H9 (cell line): ENCODE measurements at regions not wholly inside any gene's neighbourhood (a gene's known extent, or its start where the extent isn't known, plus 50 kb on each side); places are given as distances from the start of the nearest gene placed in this dataset.

Experiments
- DNase-seq: peaks from one replicate; pipeline ENCODE4 v3.0.0-alpha.2; 2017
- H2AFZ ChIP-seq: one replicate; pipeline ENCODE4 v1.6.1; 2013; ENCODE audit warnings: mild to moderate bottlenecking, low read length, control low read depth, moderate library complexity
- H2AK5ac ChIP-seq: 2 replicates; pipeline ENCODE4 v1.6.1; 2013; ENCODE audit warnings: low read length, control low read depth, mixed read lengths; ENCODE audit not compliant: insufficient read length
- H2BK120ac ChIP-seq: one replicate; pipeline ENCODE4 v1.6.1; 2013; ENCODE audit warnings: low read depth, mild to moderate bottlenecking, low read length, control low read depth, inconsistent platforms; ENCODE audit not compliant: poor library complexity, severe bottlenecking
- H2BK12ac ChIP-seq: 2 replicates; pipeline ENCODE4 v1.6.1; 2013; ENCODE audit warnings: low read length, control low read depth, mixed read lengths, low read depth; ENCODE audit not compliant: insufficient read length
- H2BK15ac ChIP-seq: 2 replicates; pipeline ENCODE4 v1.6.1; 2013; ENCODE audit warnings: low read depth, low read length, control low read depth
- H2BK20ac ChIP-seq: one replicate; pipeline ENCODE4 v1.6.1; 2013; ENCODE audit warnings: low read depth, mild to moderate bottlenecking, low read length, control low read depth, inconsistent platforms; ENCODE audit not compliant: poor library complexity, severe bottlenecking
- H2BK5ac ChIP-seq: 2 replicates; pipeline ENCODE4 v1.6.1; 2013; ENCODE audit warnings: low read length, control low read depth, mixed read lengths; ENCODE audit not compliant: insufficient read length
- H3K14ac ChIP-seq: 2 replicates; pipeline ENCODE4 v1.6.1; 2013; ENCODE audit warnings: low read length, control low read depth; ENCODE audit not compliant: insufficient read depth
- H3K18ac ChIP-seq: 2 replicates; pipeline ENCODE4 v1.6.1; 2013; ENCODE audit warnings: low read depth, mild to moderate bottlenecking, mixed read lengths, low read length, control low read depth; ENCODE audit not compliant: insufficient read length
- H3K23ac ChIP-seq: 2 replicates; pipeline ENCODE4 v1.6.1; 2013; ENCODE audit warnings: low read length, control low read depth, mixed read lengths, low read depth; ENCODE audit not compliant: insufficient read length
- H3K23me2 ChIP-seq: 2 replicates; pipeline ENCODE4 v1.6.1; 2013; ENCODE audit warnings: low read depth, mild to moderate bottlenecking, mixed read lengths, low read length, control low read depth; ENCODE audit not compliant: insufficient read length, poor library complexity, severe bottlenecking
- H3K27ac ChIP-seq: 2 replicates; pipeline ENCODE4 v1.5.1; 2013; ENCODE audit warnings: low read length, control low read depth, mixed read lengths, low read depth; ENCODE audit not compliant: insufficient read length
- H3K27me3 ChIP-seq: 2 replicates; pipeline ENCODE4 v1.6.1; 2013; ENCODE audit warnings: low read length, control low read depth, inconsistent platforms; ENCODE audit not compliant: insufficient read depth
- H3K4ac ChIP-seq: 2 replicates; pipeline ENCODE4 v1.6.1; 2013; ENCODE audit warnings: low read depth, mild to moderate bottlenecking, control low read depth, inconsistent platforms, low read length, moderate library complexity
- H3K4me1 ChIP-seq: 2 replicates; pipeline ENCODE4 v1.6.1; 2013; ENCODE audit warnings: low read length, control low read depth, inconsistent platforms; ENCODE audit not compliant: insufficient read depth
- H3K4me2 ChIP-seq: 2 replicates; pipeline ENCODE4 v1.6.1; 2013; ENCODE audit warnings: low read length, control low read depth, mixed read lengths; ENCODE audit not compliant: insufficient read length, insufficient read depth
- H3K56ac ChIP-seq: 2 replicates; pipeline ENCODE4 v1.6.1; 2013; ENCODE audit warnings: low read depth, mild to moderate bottlenecking, mixed read lengths, low read length, control low read depth; ENCODE audit not compliant: insufficient read length
- H3K79me1 ChIP-seq: 2 replicates; pipeline ENCODE4 v1.6.1; 2013; ENCODE audit warnings: low read depth, mild to moderate bottlenecking, moderate library complexity, low read length, control low read depth, inconsistent platforms; ENCODE audit not compliant: insufficient read depth, poor library complexity, severe bottlenecking
- H3K79me2 ChIP-seq: 2 replicates; pipeline ENCODE4 v1.6.1; 2013; ENCODE audit warnings: low read length, control low read depth, inconsistent platforms; ENCODE audit not compliant: insufficient read depth
- H3K9ac ChIP-seq: 2 replicates; pipeline ENCODE4 v1.6.1; 2013; ENCODE audit warnings: low read length, control low read depth, mixed read lengths; ENCODE audit not compliant: insufficient read length; ENCODE audit errors: extremely low read depth
- H3K9me3 ChIP-seq: one replicate; pipeline ENCODE4 v1.6.1; 2013; ENCODE audit warnings: low read depth, low read length, inconsistent platforms; ENCODE audit not compliant: control insufficient read depth
- H3T11ph ChIP-seq: one replicate; pipeline ENCODE4 v1.6.1; 2013; ENCODE audit warnings: mild to moderate bottlenecking, low read length, control low read depth, inconsistent platforms
- H4K20me1 ChIP-seq: one replicate; pipeline ENCODE4 v1.6.1; 2013; ENCODE audit not compliant: control insufficient read depth, insufficient read length, insufficient read depth
- H4K5ac ChIP-seq: 2 replicates; pipeline ENCODE4 v1.6.1; 2013; ENCODE audit warnings: low read depth, mild to moderate bottlenecking, mixed read lengths, low read length, control low read depth; ENCODE audit not compliant: insufficient read length
- H4K8ac ChIP-seq: replicated peaks from 2 replicates; pipeline ENCODE4 v1.6.1; 2013; ENCODE audit warnings: low read length, control low read depth, mixed read lengths, low read depth; ENCODE audit not compliant: insufficient read length
- H4K91ac ChIP-seq: 2 replicates; pipeline ENCODE4 v1.6.1; 2013; ENCODE audit warnings: low read depth, mild to moderate bottlenecking, moderate library complexity, mixed read lengths, low read length, control low read depth; ENCODE audit not compliant: insufficient read length
- H3K27ac Mint-ChIP-seq, 3 experiments: 2 replicates in 2 of 3; 3 replicates in 1 of 3; pipeline ENCODE4 v1.8.0; 2020 to 2021; ENCODE audit warnings: mixed read lengths in 3 of 3, mild to moderate bottlenecking in 1 of 3, moderate library complexity in 1 of 3
- H3K27me3 Mint-ChIP-seq: 2 replicates; pipeline ENCODE4 v1.8.0; 2021; ENCODE audit warnings: low read depth, mild to moderate bottlenecking, moderate library complexity, mixed read lengths
- H3K36me3 Mint-ChIP-seq, 3 experiments: 2 replicates in 2 of 3; 3 replicates in 1 of 3; pipeline ENCODE4 v1.8.0; 2020 to 2021; ENCODE audit warnings: low read depth in 3 of 3, mixed read lengths in 3 of 3; ENCODE audit not compliant: insufficient read depth in 1 of 3
- H3K4me1 Mint-ChIP-seq, 2 experiments: 2 replicates each; pipeline ENCODE4 v1.8.0; 2020; ENCODE audit warnings: mixed read lengths in 2 of 2
- H3K4me3 Mint-ChIP-seq, 2 experiments: 2 replicates in 1 of 2; 3 replicates in 1 of 2; pipeline ENCODE4 v1.8.0; 2020 to 2021; ENCODE audit warnings: mild to moderate bottlenecking in 2 of 2, mixed read lengths in 2 of 2, moderate library complexity in 1 of 2
- H3K9me3 Mint-ChIP-seq, 2 experiments: 2 replicates in 1 of 2; 3 replicates in 1 of 2; pipeline ENCODE4 v1.8.0; 2020; ENCODE audit warnings: mild to moderate bottlenecking in 2 of 2, mixed read lengths in 2 of 2, moderate library complexity in 1 of 2
- WGBS: extraction: QIAGEN DNeasy Blood & Tissue Kit; methylation state at CpG from one replicate; pipeline ENCODE4 v1.1.7; 2013; ENCODE audit warnings: missing lambda C conversion rate, low lambda C conversion rate, mixed read lengths; ENCODE audit not compliant: insufficient read length; ENCODE audit errors: extremely low coverage; 5-methylcytosine and 5-hydroxymethylcytosine counted together
- TF ChIP-seq, protein P1 (sequence below): fragments of 200-600 bp; sonication (generic); conservative IDR thresholded peaks from 3 replicates; pipeline ENCODE4 v1.8.0; 2021; ENCODE audit warnings: antibody characterized with exemption, mild to moderate bottlenecking

DNA sequence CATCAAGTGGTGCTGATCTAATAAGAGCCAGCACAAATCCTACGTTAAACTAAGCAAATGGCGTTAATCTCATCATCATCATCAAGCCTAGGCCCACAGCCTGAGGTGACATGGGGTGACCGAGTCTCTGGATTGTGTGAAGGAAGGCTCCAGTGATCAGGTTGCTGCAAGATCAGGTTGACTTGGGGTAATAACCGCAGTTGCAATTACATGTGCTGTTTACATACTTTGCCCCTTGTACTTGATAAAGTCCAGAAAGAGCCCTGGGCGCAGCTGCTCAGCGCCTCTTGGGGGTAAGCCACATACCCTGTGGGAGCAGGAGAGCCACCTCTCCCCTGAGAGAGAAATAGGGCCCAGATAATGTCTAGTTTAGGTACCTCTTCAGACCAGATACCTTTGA, 228.1 kb downstream of the WDR11 start:
- H3K9me3 Mint-ChIP-seq = peaks cover 2% of the 10 kb centered on the region in 2 experiments; a peak in 2 of 5 replicates
- no peak overlapping the region for H3K9ac ChIP-seq
- H3K18ac ChIP-seq = no peak overlapping the region
- H3K9me3 ChIP-seq = no peaks in the 10 kb centered on the region
- DNase-seq = no peak
- TF ChIP-seq, protein P1, sequence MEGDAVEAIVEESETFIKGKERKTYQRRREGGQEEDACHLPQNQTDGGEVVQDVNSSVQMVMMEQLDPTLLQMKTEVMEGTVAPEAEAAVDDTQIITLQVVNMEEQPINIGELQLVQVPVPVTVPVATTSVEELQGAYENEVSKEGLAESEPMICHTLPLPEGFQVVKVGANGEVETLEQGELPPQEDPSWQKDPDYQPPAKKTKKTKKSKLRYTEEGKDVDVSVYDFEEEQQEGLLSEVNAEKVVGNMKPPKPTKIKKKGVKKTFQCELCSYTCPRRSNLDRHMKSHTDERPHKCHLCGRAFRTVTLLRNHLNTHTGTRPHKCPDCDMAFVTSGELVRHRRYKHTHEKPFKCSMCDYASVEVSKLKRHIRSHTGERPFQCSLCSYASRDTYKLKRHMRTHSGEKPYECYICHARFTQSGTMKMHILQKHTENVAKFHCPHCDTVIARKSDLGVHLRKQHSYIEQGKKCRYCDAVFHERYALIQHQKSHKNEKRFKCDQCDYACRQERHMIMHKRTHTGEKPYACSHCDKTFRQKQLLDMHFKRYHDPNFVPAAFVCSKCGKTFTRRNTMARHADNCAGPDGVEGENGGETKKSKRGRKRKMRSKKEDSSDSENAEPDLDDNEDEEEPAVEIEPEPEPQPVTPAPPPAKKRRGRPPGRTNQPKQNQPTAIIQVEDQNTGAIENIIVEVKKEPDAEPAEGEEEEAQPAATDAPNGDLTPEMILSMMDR = no peak
- H3K23me2 ChIP-seq = no peaks in the 10 kb centered on the region
- no peak overlapping the region for H4K5ac ChIP-seq
- no peak overlapping the region for H2AK5ac ChIP-seq
- no peak overlapping the region for H4K8ac ChIP-seq
- H3K4me2 ChIP-seq = no peak overlapping the region
- H3T11ph ChIP-seq = no peak overlapping the region
- H3K14ac ChIP-seq = no peak overlapping the region
- H3K4me1 ChIP-seq = peaks cover 3% of the 10 kb centered on the region; the same call in 1 of the 2 replicates
- no peak overlapping the region for H2BK12ac ChIP-seq
- H4K20me1 ChIP-seq = no peaks in the 10 kb centered on the region
- H2BK15ac ChIP-seq = no peak overlapping the region
- no peak overlapping the region for H3K23ac ChIP-seq
- H3K36me3 Mint-ChIP-seq = peaks cover 0 to 6% (median 0%) of the 10 kb centered on the region in 3 experiments; a peak in 1 of 7 replicates
- H3K79me2 ChIP-seq = no peaks in the 10 kb centered on the region
- H4K91ac ChIP-seq = no peak overlapping the region
- H3K27me3 Mint-ChIP-seq = no peaks in the 10 kb centered on the region; the same call in none of the 2 replicates
- no peak overlapping the region for H3K4me3 Mint-ChIP-seq
- H3K56ac ChIP-seq = no peak overlapping the region
- H2AFZ ChIP-seq = no peak overlapping the region
- WGBS = no CpG with 5 or more reads among the region's 6 CpGs
- no peak overlapping the region for H2BK120ac ChIP-seq
- no peak overlapping the region for H2BK5ac ChIP-seq
- H3K27ac Mint-ChIP-seq = no peak overlapping the region
- H3K4ac ChIP-seq = no peak overlapping the region
- H3K27me3 ChIP-seq = no peaks in the 10 kb centered on the region
- no peak overlapping the region for H2BK20ac ChIP-seq
- no peak overlapping the region for H3K27ac ChIP-seq
- H3K4me1 Mint-ChIP-seq = peaks cover 24 to 27% of the 10 kb centered on the region in 2 experiments
- no peaks in the 10 kb centered on the region for H3K79me1 ChIP-seq
